Body of pancreas (tissue), 4 donors: ENCODE measurements at regions not wholly inside any gene's neighbourhood (a gene's known extent, or its start where the extent isn't known, plus 50 kb on each side); places are given as distances from the start of the nearest gene placed in this dataset.

Experiments
- POLR2A ChIP-seq, 3 donors: fragments of 450-650 bp; IDR thresholded peaks; one replicate each; pipeline ENCODE4 v1.6.1; 2016; ENCODE audit warnings: antibody characterized with exemption in 3 of 3, mild to moderate bottlenecking in 2 of 3
- TF ChIP-seq, protein P1 (sequence below), 7 experiments: fragments of 450-650 bp in 4 of 7; fragments of 200-600 bp in 3 of 7; sonication (generic) in 3 of 7; IDR thresholded peaks; one replicate each; pipeline ENCODE4 v1.5.1; 2016 to 2019; ENCODE audit warnings: antibody characterized with exemption in 7 of 7

DNA sequence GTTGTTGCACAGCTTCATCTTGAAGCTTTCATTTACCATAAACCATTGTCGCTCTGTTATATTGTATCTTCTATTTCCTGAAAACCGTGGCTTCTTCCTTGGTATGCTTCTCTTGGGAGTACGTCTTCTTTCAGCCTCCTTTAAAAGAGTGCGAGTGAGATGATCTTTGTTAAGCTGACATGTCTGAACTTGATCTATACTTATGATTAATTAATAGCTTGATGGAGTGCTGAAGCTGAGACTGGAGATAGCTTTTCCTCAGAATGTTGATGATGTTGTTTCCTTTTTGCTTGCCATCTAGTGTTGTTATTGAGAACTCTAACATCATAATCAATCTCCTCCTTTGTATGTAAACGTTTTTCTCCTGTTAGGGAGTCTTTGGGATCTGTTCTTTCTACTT is 529.3 kb upstream of the SPRY2 start:
- no peak for TF ChIP-seq POLR2A (IDR thresholded peaks at IDR 0.05)
- TF ChIP-seq, protein P1, sequence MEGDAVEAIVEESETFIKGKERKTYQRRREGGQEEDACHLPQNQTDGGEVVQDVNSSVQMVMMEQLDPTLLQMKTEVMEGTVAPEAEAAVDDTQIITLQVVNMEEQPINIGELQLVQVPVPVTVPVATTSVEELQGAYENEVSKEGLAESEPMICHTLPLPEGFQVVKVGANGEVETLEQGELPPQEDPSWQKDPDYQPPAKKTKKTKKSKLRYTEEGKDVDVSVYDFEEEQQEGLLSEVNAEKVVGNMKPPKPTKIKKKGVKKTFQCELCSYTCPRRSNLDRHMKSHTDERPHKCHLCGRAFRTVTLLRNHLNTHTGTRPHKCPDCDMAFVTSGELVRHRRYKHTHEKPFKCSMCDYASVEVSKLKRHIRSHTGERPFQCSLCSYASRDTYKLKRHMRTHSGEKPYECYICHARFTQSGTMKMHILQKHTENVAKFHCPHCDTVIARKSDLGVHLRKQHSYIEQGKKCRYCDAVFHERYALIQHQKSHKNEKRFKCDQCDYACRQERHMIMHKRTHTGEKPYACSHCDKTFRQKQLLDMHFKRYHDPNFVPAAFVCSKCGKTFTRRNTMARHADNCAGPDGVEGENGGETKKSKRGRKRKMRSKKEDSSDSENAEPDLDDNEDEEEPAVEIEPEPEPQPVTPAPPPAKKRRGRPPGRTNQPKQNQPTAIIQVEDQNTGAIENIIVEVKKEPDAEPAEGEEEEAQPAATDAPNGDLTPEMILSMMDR (IDR thresholded peaks at IDR 0.05): no peak
